ENCODE measurements at regions not wholly inside any gene's neighbourhood (a gene's known extent, or its start where the extent isn't known, plus 50 kb on each side); places are given as distances from the start of the nearest gene placed in this dataset.

- no peak for TF ChIP-seq CTCF (IDR thresholded peaks at IDR 0.05; ENCODE audit: borderline replicate concordance, extremely low read depth, low read length, poor library complexity, severe bottlenecking)
- TF ChIP-seq EZH2 (IDR thresholded peaks at IDR 0.05; ENCODE audit: borderline replicate concordance, low read depth, low read length, severe bottlenecking) = no peak
These were observed 124.3 kb downstream of the TMEM18 start for GRCh38 chr2:552906-553305.
